ENCODE measurements at regions not wholly inside any gene's neighbourhood (a gene's known extent, or its start where the extent isn't known, plus 50 kb on each side); places are given as distances from the start of the nearest gene placed in this dataset.
"Not testable (repeated sequence)": the region's sequence is repeated elsewhere in the genome, so short reads cannot be mapped to it uniquely, and the experiment has no call there.

GRCh38 chr11:106507645-106508306 is 430.3 kb downstream of the AASDHPPT start:
- DNase-seq: no peak

GRCh38 chr11:106514706-106515105 is 437.2 kb downstream of the AASDHPPT start:
- no peak for DNase-seq

- no peak for DNase-seq
Observed at GRCh38 chr11:106517426-106517825, 440.0 kb downstream of the AASDHPPT start.

GRCh38 chr11:106520146-106520912 is 442.9 kb downstream of the AASDHPPT start:
- DNase-seq: peak; percentile 72

GRCh38 chr11:106520920-106521319 is 443.5 kb downstream of the AASDHPPT start:
- no peak for DNase-seq

- DNase-seq: no peak
Observed at GRCh38 chr11:106523171-106523570, 445.7 kb downstream of the AASDHPPT start.

GRCh38 chr11:106523921-106524320 is 446.5 kb downstream of the AASDHPPT start:
- no peak for DNase-seq

- no peak for DNase-seq
Observed at GRCh38 chr11:106524436-106524835, 447.0 kb downstream of the AASDHPPT start.

GRCh38 chr11:106531648-106532047 is 454.2 kb downstream of the AASDHPPT start:
- DNase-seq: not testable (repeated sequence)

- DNase-seq: no peak
Observed at GRCh38 chr11:106533046-106533445, 455.6 kb downstream of the AASDHPPT start.

GRCh38 chr11:106540001-106540400 is 462.5 kb downstream of the AASDHPPT start:
- DNase-seq: no peak

- no peak for DNase-seq
Observed at GRCh38 chr11:106548406-106548805, 469.9 kb downstream of the GUCY1A2 start.

GRCh38 chr11:106551744-106552673 is 466.3 kb downstream of the GUCY1A2 start:
- no peak for DNase-seq

GRCh38 chr11:106552694-106553203 is 465.5 kb downstream of the GUCY1A2 start:
- no peak for DNase-seq

GRCh38 chr11:106553304-106553703 is 465.0 kb downstream of the GUCY1A2 start:
- no peak for DNase-seq

- DNase-seq: not testable (repeated sequence)
Observed at GRCh38 chr11:106555566-106556250, 462.6 kb downstream of the GUCY1A2 start.

- no peak for DNase-seq
Observed at GRCh38 chr11:106565326-106565725, 452.9 kb downstream of the GUCY1A2 start.

- no peak for DNase-seq
Observed at GRCh38 chr11:106568632-106569031, 449.6 kb downstream of the GUCY1A2 start.

- not testable (repeated sequence) for DNase-seq
Observed at GRCh38 chr11:106577384-106577783, 440.9 kb downstream of the GUCY1A2 start.

GRCh38 chr11:106581399-106581798 is 436.9 kb downstream of the GUCY1A2 start:
- DNase-seq: no peak

- peak; percentile 53 for DNase-seq
Observed at GRCh38 chr11:106585061-106585460, 433.2 kb downstream of the GUCY1A2 start.

GRCh38 chr11:106594751-106595351 is 423.4 kb downstream of the GUCY1A2 start:
- DNase-seq: no peak
